ENCODE measurements at regions not wholly inside any gene's neighbourhood (a gene's known extent, or its start where the extent isn't known, plus 50 kb on each side); places are given as distances from the start of the nearest gene placed in this dataset.

DNA sequence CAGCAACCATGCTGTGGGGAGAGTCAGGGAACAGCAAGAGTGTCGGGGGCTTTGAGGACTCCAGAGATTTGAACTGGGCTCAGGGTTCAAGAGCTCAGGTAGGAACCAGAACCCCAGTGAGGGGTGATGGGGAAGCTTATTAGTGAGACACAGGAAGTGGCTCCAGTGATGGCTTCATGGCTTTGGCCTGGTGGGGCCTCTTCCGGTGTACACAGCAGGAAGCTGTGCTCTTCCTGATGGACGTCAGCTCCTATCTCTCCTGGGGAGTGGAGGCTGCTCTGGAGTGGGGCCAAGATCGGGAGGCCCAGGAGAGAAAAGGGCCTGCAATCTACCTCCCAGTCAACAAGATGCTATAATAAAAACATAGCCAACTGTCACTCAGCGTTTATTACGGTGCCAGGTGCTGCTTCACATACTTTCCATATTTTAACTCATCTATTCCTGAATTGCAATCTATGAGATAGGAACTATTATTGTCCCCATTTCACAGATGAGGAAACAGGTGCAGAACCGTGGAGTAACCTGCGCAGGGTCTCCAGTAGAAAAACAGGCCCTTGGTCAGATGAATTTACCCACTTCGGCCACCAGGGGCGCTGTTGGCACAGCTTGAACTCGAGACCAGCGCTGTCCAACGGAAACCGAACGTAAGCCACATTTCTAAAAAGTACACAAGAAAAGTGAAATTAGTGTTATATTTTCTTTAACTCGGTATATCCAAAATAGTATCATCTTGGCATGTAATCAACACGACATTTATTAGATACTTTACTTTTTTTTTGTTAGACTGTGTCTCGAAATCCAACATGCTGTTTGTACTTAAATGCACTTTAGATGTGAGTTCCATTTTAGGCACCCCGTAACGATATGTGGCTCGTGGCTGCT is 63.6 kb upstream of the DLK1 start:
- TF ChIP-seq POLR2A (IDR thresholded peaks at IDR 0.05) (no peak), CTCF (IDR thresholded peaks at IDR 0.05) (peak; percentile 77 to 99 (median 92))
